Neural cell (in vitro differentiated cells): ENCODE measurements at regions not wholly inside any gene's neighbourhood (a gene's known extent, or its start where the extent isn't known, plus 50 kb on each side); places are given as distances from the start of the nearest gene placed in this dataset.

Experiments
- H2AFZ ChIP-seq: fragments of 200-600, 300-800 bp; sonication (generic), shearing (Covaris generic); 2 replicates; pipeline ENCODE4 v1.6.0; 2014; ENCODE audit warnings: low read depth, mild to moderate bottlenecking, antibody characterized with exemption, low read length, moderate library complexity
- H3F3A ChIP-seq: fragments of 200-600 bp; shearing (Covaris generic); 2 replicates; pipeline ENCODE4 v1.6.1; 2016; ENCODE audit warnings: mild to moderate bottlenecking, moderate library complexity, mixed read lengths, antibody characterized with exemption, low read length; ENCODE audit not compliant: insufficient read depth, poor library complexity, severe bottlenecking
- H3K27ac ChIP-seq: fragments of 200-600, 300-800 bp; sonication (generic), shearing (Covaris generic); 2 replicates; pipeline ENCODE4 v1.5.1; 2014; ENCODE audit warnings: mild to moderate bottlenecking, low read length, moderate library complexity
- H3K27me3 ChIP-seq: fragments of 300-800, 200-600 bp; sonication (generic), shearing (Covaris generic); 2 replicates; pipeline ENCODE4 v1.6.0; 2014; ENCODE audit warnings: mild to moderate bottlenecking, low read depth, low read length, moderate library complexity; ENCODE audit not compliant: insufficient read depth
- H3K36me3 ChIP-seq: fragments of 300-800, 200-600 bp; sonication (generic), shearing (Covaris generic); 2 replicates; pipeline ENCODE4 v1.5.1; 2014; ENCODE audit warnings: mild to moderate bottlenecking, antibody characterized with exemption, low read length, moderate library complexity; ENCODE audit not compliant: insufficient read depth
- H3K4me2 ChIP-seq: fragments of 300-800, 200-600 bp; sonication (generic), shearing (Covaris generic); 2 replicates; pipeline ENCODE4 v1.6.0; 2014; ENCODE audit warnings: mild to moderate bottlenecking, low read length
- H3K4me3 ChIP-seq: fragments of 300-800, 200-600 bp; sonication (generic), shearing (Covaris generic); 2 replicates; pipeline ENCODE4 v1.5.1; 2014; ENCODE audit warnings: mild to moderate bottlenecking, low read length, moderate library complexity
- H3K79me2 ChIP-seq: fragments of 200-600 bp; shearing (Covaris generic); replicated peaks from 2 replicates; pipeline ENCODE4 v1.6.0; 2014; ENCODE audit warnings: mild to moderate bottlenecking, low read length, moderate library complexity; ENCODE audit not compliant: insufficient read depth
- H3K9ac ChIP-seq: fragments of 300-800, 200-600 bp; sonication (generic), shearing (Covaris generic); 2 replicates; pipeline ENCODE4 v1.6.1; 2016; ENCODE audit warnings: mild to moderate bottlenecking, low read length, mixed read lengths
- H3K9me2 ChIP-seq: fragments of 200-600 bp; shearing (Covaris generic); 2 replicates; pipeline ENCODE4 v1.6.1; 2016; ENCODE audit warnings: mild to moderate bottlenecking, low read length, mixed read lengths; ENCODE audit not compliant: insufficient read depth
- H3K9me3 ChIP-seq: fragments of 200-600, 300-800 bp; sonication (generic), shearing (Covaris generic); 2 replicates; pipeline ENCODE4 v1.6.1; 2016; ENCODE audit warnings: mild to moderate bottlenecking, mixed run types, low read length, moderate library complexity, mixed read lengths
- H4K20me1 ChIP-seq: fragments of 200-600 bp; shearing (Covaris generic); 2 replicates; pipeline ENCODE4 v1.6.1; 2016; ENCODE audit warnings: mild to moderate bottlenecking, mixed run types; ENCODE audit not compliant: insufficient read depth
- CTCF ChIP-seq: fragments of 450-650 bp; IDR thresholded peaks from 2 replicates; pipeline ENCODE4 v1.5.1; 2014; ENCODE audit warnings: antibody characterized with exemption, mild to moderate bottlenecking, moderate library complexity; ENCODE audit not compliant: poor library complexity, severe bottlenecking
- EP300 ChIP-seq: fragments of 450-650 bp; conservative IDR thresholded peaks from 2 replicates; pipeline ENCODE4 v1.6.1; 2014; ENCODE audit warnings: antibody characterized with exemption, mild to moderate bottlenecking, moderate library complexity; ENCODE audit not compliant: poor library complexity, severe bottlenecking
- EZH2 ChIP-seq: fragments of 200-600, 300-800 bp; shearing (Covaris generic), sonication (generic); IDR thresholded peaks from 2 replicates; pipeline ENCODE4 v1.6.1; 2014; ENCODE audit warnings: antibody characterized with exemption, low read length, borderline replicate concordance, mild to moderate bottlenecking; ENCODE audit not compliant: insufficient read depth, poor library complexity, severe bottlenecking
- MXI1 ChIP-seq: fragments of 450-650 bp; conservative IDR thresholded peaks from 2 replicates; pipeline ENCODE4 v1.6.1; 2014; ENCODE audit warnings: antibody characterized with exemption, mild to moderate bottlenecking; ENCODE audit not compliant: poor library complexity, severe bottlenecking
- POLR2AphosphoS5 ChIP-seq: IDR thresholded peaks from 2 replicates; pipeline ENCODE4 v1.6.1; 2012
- RAD21 ChIP-seq: fragments of 450-650 bp; conservative IDR thresholded peaks from 2 replicates; pipeline ENCODE4 v1.6.1; 2014; ENCODE audit warnings: antibody characterized with exemption, mild to moderate bottlenecking, moderate library complexity
- REST ChIP-seq: IDR thresholded peaks from 2 replicates; pipeline ENCODE4 v1.6.1; 2012; ENCODE audit warnings: borderline replicate concordance
- SMC3 ChIP-seq: fragments of 450-650 bp; conservative IDR thresholded peaks from 2 replicates; pipeline ENCODE4 v1.6.1; 2014; ENCODE audit warnings: antibody characterized with exemption, mild to moderate bottlenecking, moderate library complexity; ENCODE audit not compliant: poor library complexity
- TAF1 ChIP-seq: IDR thresholded peaks from 2 replicates; pipeline ENCODE4 v1.6.1; 2012; ENCODE audit warnings: low read depth

GRCh38 chr1:55448261-55448660 is 233.1 kb upstream of the USP24 start:
- H4K20me1 ChIP-seq: no peaks in the 10 kb centered on the region
- no peak overlapping the region for H3K9ac ChIP-seq
- TF ChIP-seq SMC3 (no peak), REST (no peak), RAD21 (no peak)
- H3K4me3 ChIP-seq: no peak overlapping the region
- H3K9me3 ChIP-seq: no peaks in the 10 kb centered on the region
- H3K27ac ChIP-seq: no peak overlapping the region
- no peaks in the 10 kb centered on the region for H3F3A ChIP-seq
- no peaks in the 10 kb centered on the region for H3K79me2 ChIP-seq
- H3K4me2 ChIP-seq: no peak overlapping the region
- H2AFZ ChIP-seq: no peak overlapping the region
- no peaks in the 10 kb centered on the region for H3K36me3 ChIP-seq
- H3K27me3 ChIP-seq: no peaks in the 10 kb centered on the region
- no peaks in the 10 kb centered on the region for H3K9me2 ChIP-seq

- Histone ChIP-seq H3K9me3 (no peaks in the 10 kb centered on the region), H3K4me2 (no peak overlapping the region), H3K36me3 (no peaks in the 10 kb centered on the region), H3K27me3 (no peaks in the 10 kb centered on the region), H3K27ac (no peak overlapping the region), H3K4me3 (no peak overlapping the region), H3K9ac (no peak overlapping the region), H3K9me2 (no peaks in the 10 kb centered on the region), H4K20me1 (no peaks in the 10 kb centered on the region), H3F3A (no peaks in the 10 kb centered on the region), H3K79me2 (no peaks in the 10 kb centered on the region), H2AFZ (no peak overlapping the region)
- TF ChIP-seq EZH2: no peak
- TF ChIP-seq REST: no peak
- TF ChIP-seq MXI1: no peak
- TF ChIP-seq TAF1: no peak
- TF ChIP-seq RAD21: no peak
- TF ChIP-seq EP300: no peak
- no peak for TF ChIP-seq SMC3
- no peak for TF ChIP-seq POLR2AphosphoS5
- TF ChIP-seq CTCF: no peak
Observed at GRCh38 chr1:55447488-55447887, 232.3 kb upstream of the USP24 start.
